K562 (cell line): ENCODE measurements at regions not wholly inside any gene's neighbourhood (a gene's known extent, or its start where the extent isn't known, plus 50 kb on each side); places are given as distances from the start of the nearest gene placed in this dataset.

Source experiments
- ATAC-seq: fragments of 200-7000 bp; cut with Tn5 transposase; 3 replicates; pipeline ENCODE4 v1.9.1; 2020; ENCODE audit warnings: moderate library complexity
- BruUV-seq: library from RNA; stranded (reverse); fragments of 400-500 nt; replicated peaks from 2 replicates; lab custom pipeline; 2021; lab: Mats Ljungman, UMichigan
- CTCF ChIA-PET: fragments of 300-600 bp; formaldehyde crosslinking; extraction: SDS; loops from one replicate; lab custom pipeline; 2021; ENCODE audit warnings: low intra/inter-chr PET ratio; lab: Yijun Ruan, JAX
- POLR2A ChIA-PET: fragments of 300-600, 350-650 bp; sonication (Branson Sonifier 250); formaldehyde crosslinking; extraction: SDS; loops from one replicate; lab custom pipeline; 2021; ENCODE audit warnings: antibody characterized with exemption, inconsistent platforms; lab: Yijun Ruan, JAX
- DNase-seq, 4 experiments: peaks; one replicate each; pipeline versions ENCODE4 v3.0.0 to v3.0.0-alpha.2; 2011 to 2018; ENCODE audit warnings: low spot score in 3 of 4, mixed read lengths in 3 of 4; ENCODE audit errors: extremely low read depth in 1 of 4
- FAIRE-seq: peaks from 2 replicates; lab custom pipeline; 2011; peaks lifted over from hg19 to GRCh38; lab: Jason Lieb, UNC
- H2AFZ ChIP-seq: 2 replicates; pipeline ENCODE4 v1.6.0; 2011; ENCODE audit warnings: low read depth, low read length, control low read depth, inconsistent platforms
- H3K27ac ChIP-seq: fragments of 200-600 bp; 3 replicates; pipeline ENCODE4 v1.8.0; 2011; ENCODE audit warnings: low read depth, mild to moderate bottlenecking, control low read depth, inconsistent platforms, low read length, moderate library complexity, mixed read lengths; ENCODE audit errors: extremely low read depth
- H3K27me3 ChIP-seq, 2 experiments: fragments of 300-600 bp in 1 of 2; 2 replicates in 1 of 2; 3 replicates in 1 of 2; pipeline versions ENCODE4 v1.6.0 to v1.8.0; 2011; ENCODE audit warnings: inconsistent platforms in 2 of 2, low read length in 2 of 2, mild to moderate bottlenecking in 1 of 2, mixed read lengths in 1 of 2, moderate library complexity in 1 of 2; ENCODE audit not compliant: control insufficient read depth in 2 of 2, insufficient read depth in 2 of 2
- H3K36me3 ChIP-seq: fragments of 300-600 bp; 3 replicates; pipeline ENCODE4 v1.8.0; 2011; ENCODE audit warnings: mild to moderate bottlenecking, low read length, inconsistent platforms; ENCODE audit not compliant: control insufficient read depth, insufficient read depth
- H3K4me1 ChIP-seq, 2 experiments: fragments of 200-600 bp in 1 of 2; replicated peaks in 1 of 2; 2 replicates in 1 of 2; 3 replicates in 1 of 2; pipeline versions ENCODE4 v1.5.1 to v1.8.0; 2011; ENCODE audit warnings: inconsistent platforms in 2 of 2, low read length in 2 of 2, mild to moderate bottlenecking in 1 of 2, mixed read lengths in 1 of 2, moderate library complexity in 1 of 2; ENCODE audit not compliant: control insufficient read depth in 2 of 2, insufficient read depth in 2 of 2
- H3K4me2 ChIP-seq: 2 replicates; pipeline ENCODE4 v1.6.1; 2011; ENCODE audit warnings: low read length, control low read depth, inconsistent platforms, mixed read lengths; ENCODE audit not compliant: insufficient read depth
- H3K4me3 ChIP-seq: fragments of 200-600 bp; sonication (generic), shearing (Covaris generic); 2 replicates; pipeline ENCODE4 v1.5.1; 2016; ENCODE audit warnings: control low read depth, inconsistent platforms
- H3K79me2 ChIP-seq: fragments of 200-600 bp; 3 replicates; pipeline ENCODE4 v1.8.0; 2011; ENCODE audit warnings: low read length, inconsistent platforms; ENCODE audit not compliant: control insufficient read depth, insufficient read depth
- H3K9ac ChIP-seq, 2 experiments: 2 replicates each; pipeline versions ENCODE4 v1.6.0 to v1.6.1; 2011; ENCODE audit warnings: low read depth in 2 of 2, low read length in 2 of 2, control low read depth in 1 of 2, inconsistent platforms in 1 of 2, mild to moderate bottlenecking in 1 of 2, mixed read lengths in 1 of 2; ENCODE audit not compliant: insufficient read depth in 1 of 2
- H3K9me1 ChIP-seq: one replicate; pipeline ENCODE4 v1.6.0; 2011; ENCODE audit warnings: inconsistent platforms, mild to moderate bottlenecking, low read length, moderate library complexity; ENCODE audit not compliant: control insufficient read depth, insufficient read depth
- H3K9me3 ChIP-seq: replicated peaks from 2 replicates; pipeline ENCODE4 v1.5.1; 2011; ENCODE audit warnings: low read depth, low read length, inconsistent platforms; ENCODE audit not compliant: control insufficient read depth, insufficient read depth
- H4K20me1 ChIP-seq: replicated peaks from 2 replicates; pipeline ENCODE4 v1.6.1; 2011; ENCODE audit warnings: low read length, inconsistent platforms, mixed read lengths; ENCODE audit not compliant: control insufficient read depth, insufficient read depth
- CBX1 ChIP-seq: sonication (generic); IDR thresholded peaks from 2 replicates; pipeline ENCODE4 v1.6.1; 2016; ENCODE audit warnings: antibody characterized with exemption, low read depth, mild to moderate bottlenecking
- MYNN ChIP-seq, 2 experiments: sonication (generic); formaldehyde crosslinking in 1 of 2; IDR thresholded peaks; 2 replicates each; pipeline versions ENCODE4 v1.5.0 to v1.6.1; 2016 to 2020; ENCODE audit warnings: antibody characterized with exemption in 1 of 2, missing genetic modification reagents in 1 of 2
- NFYB ChIP-seq: IDR thresholded peaks from 2 replicates; pipeline ENCODE4 v1.6.1; 2011; ENCODE audit warnings: mild to moderate bottlenecking, moderate library complexity; ENCODE audit not compliant: insufficient read length; ENCODE audit errors: extremely low read depth
- ZNF316 ChIP-seq: fragments of 450-650 bp; IDR thresholded peaks from 2 replicates; pipeline ENCODE4 v1.6.1; 2016
- ZNF644 ChIP-seq: fragments of 200-800 bp; sonication (Bioruptor generic); IDR thresholded peaks from 2 replicates; pipeline ENCODE4 v1.6.1; 2016; ENCODE audit warnings: low read depth, missing genetic modification characterization, missing compliant biosample characterization
- WGBS: fragments of 100-300 bp; shearing (Covaris generic); methylation state at CpG from one replicate; pipeline ENCODE4 v1.1.6; 2016; ENCODE audit warnings: low coverage, mixed read lengths; ENCODE audit not compliant: insufficient coverage; ENCODE audit errors: missing lambda C conversion rate; 5-methylcytosine and 5-hydroxymethylcytosine counted together
- in situ Hi-C: fragments of 300-500 bp; cut with MboI; formaldehyde crosslinking; loops from 4 replicates; pipeline ENCODE4 v1.15.0; 2018; ENCODE audit warnings: inconsistent platforms, mixed read lengths
- intact Hi-C: fragments of 100-400 bp; cut with micrococcal nuclease; formaldehyde crosslinking; loops from 2 replicates; pipeline ENCODE4 v1.14.2; 2022
- TF ChIP-seq, protein P1 (sequence below): fragments of 450-650 bp; formaldehyde crosslinking; IDR thresholded peaks from 2 replicates; pipeline ENCODE4 v1.4.0; 2020; ENCODE audit warnings: mild to moderate bottlenecking, mixed read lengths
- TF ChIP-seq, protein P2 (sequence below): sonication (generic); formaldehyde crosslinking; IDR thresholded peaks from 2 replicates; pipeline ENCODE4 v1.8.1; 2023; ENCODE audit warnings: mild to moderate bottlenecking, missing genetic modification reagents
- TF ChIP-seq, protein P3 (sequence below): fragments of 450-650 bp; IDR thresholded peaks from 2 replicates; pipeline ENCODE4 v1.6.1; 2016; ENCODE audit warnings: borderline replicate concordance

DNA sequence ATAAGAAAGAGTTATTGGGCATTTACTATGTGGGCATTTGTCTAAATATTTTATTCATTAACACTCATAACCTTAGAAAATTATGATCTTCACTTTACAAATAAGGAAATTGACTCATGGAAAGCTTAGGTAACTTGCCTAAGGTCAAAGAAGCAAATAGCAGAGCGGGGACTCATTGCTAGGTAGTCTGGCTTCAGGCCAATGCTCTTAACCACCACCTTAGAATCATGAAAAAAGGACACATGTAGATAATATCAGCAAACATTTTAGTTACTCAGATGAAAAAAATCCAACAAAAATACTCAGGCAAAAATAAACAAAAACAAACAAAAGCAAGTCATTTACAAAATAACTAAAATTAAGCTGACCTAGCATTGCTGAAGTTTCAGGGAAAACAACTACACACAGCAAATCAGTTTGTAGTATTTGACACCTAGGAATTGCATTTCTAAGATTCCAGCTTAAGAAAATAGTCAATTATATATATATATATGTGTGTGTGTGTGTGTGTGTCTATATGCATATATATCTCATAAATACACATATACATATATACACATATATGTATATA lies 166.0 kb downstream of the HMHB1 start:
- DNase-seq (no peak), ATAC-seq (no peak), FAIRE-seq (no peak)
- peak; percentile 50; the same call in 1 of the 2 replicates for TF ChIP-seq ZNF316
- no peak for TF ChIP-seq MYNN (IDR thresholded peaks at IDR 0.05)
- TF ChIP-seq MYNN (CRISPR knock-in tag; IDR thresholded peaks at IDR 0.05) = no peak
- Histone ChIP-seq H3K9me3 (no peaks in the 10 kb centered on the region), H3K79me2 (no peaks in the 10 kb centered on the region), H3K4me3 (no peak overlapping the region), H3K27me3 (no peaks in the 10 kb centered on the region), H3K4me2 (no peak overlapping the region), H3K27ac (no peak overlapping the region), H4K20me1 (no peaks in the 10 kb centered on the region), H3K9me1 (no peaks in the 10 kb centered on the region), H3K4me1 (no peaks in the 10 kb centered on the region), H3K9ac (no peak overlapping the region), H2AFZ (no peak overlapping the region), H3K36me3 (no peaks in the 10 kb centered on the region)
- CTCF ChIA-PET = no interaction called here
- POLR2A ChIA-PET = no interaction called here
- in situ Hi-C loops = no loop called here
- WGBS = 0% methylated on average over 1 of the region's 1 CpG
- intact Hi-C loops = no loop called here
- BruUV-seq = no TSS peak

DNA sequence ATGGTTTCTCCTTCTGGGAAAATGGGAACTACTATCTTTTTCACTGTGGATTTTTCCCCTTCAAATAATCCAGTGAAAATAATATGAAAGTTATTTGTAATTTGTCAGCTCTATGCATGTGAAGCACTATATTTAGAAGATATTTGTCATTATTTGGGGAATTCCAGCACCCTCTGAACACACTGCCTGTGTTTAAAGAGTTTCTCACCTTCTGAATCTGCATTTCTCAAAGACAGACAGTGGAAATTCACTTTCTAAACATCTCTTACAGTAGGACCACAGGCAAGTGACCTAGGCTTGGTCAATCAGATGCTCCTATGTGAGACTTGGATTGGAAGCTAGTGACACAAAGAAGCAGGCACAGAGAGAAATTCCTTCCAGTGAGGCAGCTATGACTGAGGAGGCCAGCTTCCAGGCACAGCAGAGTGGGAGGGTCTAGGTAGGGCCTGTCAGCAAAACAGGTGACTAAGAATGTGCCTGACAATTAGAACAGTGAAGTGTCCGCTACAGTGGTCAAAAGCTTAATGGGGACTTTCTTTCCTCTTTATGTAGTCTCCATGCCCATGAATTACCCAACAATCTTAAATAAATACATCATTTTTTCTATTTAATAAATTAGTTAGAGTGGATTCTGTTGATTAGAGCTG lies 167.2 kb downstream of the HMHB1 start:
- H3K9me1 ChIP-seq = no peaks in the 10 kb centered on the region
- H3K79me2 ChIP-seq = no peaks in the 10 kb centered on the region
- 0% methylated on average over 1 of the region's 1 CpG for WGBS
- no peak overlapping the region for H3K4me3 ChIP-seq
- no peak overlapping the region for H2AFZ ChIP-seq
- BruUV-seq = no TSS peak
- FAIRE-seq = no peak
- H3K27me3 ChIP-seq = no peaks in the 10 kb centered on the region
- no peaks in the 10 kb centered on the region for H3K4me1 ChIP-seq
- no peaks in the 10 kb centered on the region for H3K9me3 ChIP-seq
- H3K4me2 ChIP-seq = no peak overlapping the region
- no peak for DNase-seq
- no peak overlapping the region for H3K9ac ChIP-seq
- H3K27ac ChIP-seq = no peak overlapping the region
- ChIA-PET POLR2A (no interaction called here), CTCF (no interaction called here)
- no peaks in the 10 kb centered on the region for H3K36me3 ChIP-seq
- intact Hi-C loops = no loop called here
- in situ Hi-C loops = no loop called here
- H4K20me1 ChIP-seq = no peaks in the 10 kb centered on the region
- ATAC-seq = no peak
- TF ChIP-seq NFYB (no peak), CBX1 (no peak), ZNF644 (tag) (no peak)
- TF ChIP-seq, protein P1, sequence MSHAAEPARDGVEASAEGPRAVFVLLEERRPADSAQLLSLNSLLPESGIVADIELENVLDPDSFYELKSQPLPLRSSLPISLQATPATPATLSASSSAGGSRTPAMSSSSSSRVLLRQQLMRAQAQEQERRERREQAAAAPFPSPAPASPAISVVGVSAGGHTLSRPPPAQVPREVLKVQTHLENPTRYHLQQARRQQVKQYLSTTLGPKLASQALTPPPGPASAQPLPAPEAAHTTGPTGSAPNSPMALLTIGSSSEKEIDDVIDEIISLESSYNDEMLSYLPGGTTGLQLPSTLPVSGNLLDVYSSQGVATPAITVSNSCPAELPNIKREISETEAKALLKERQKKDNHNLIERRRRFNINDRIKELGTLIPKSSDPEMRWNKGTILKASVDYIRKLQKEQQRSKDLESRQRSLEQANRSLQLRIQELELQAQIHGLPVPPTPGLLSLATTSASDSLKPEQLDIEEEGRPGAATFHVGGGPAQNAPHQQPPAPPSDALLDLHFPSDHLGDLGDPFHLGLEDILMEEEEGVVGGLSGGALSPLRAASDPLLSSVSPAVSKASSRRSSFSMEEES (CRISPR knock-in tag) = no peak
- TF ChIP-seq, protein P2, sequence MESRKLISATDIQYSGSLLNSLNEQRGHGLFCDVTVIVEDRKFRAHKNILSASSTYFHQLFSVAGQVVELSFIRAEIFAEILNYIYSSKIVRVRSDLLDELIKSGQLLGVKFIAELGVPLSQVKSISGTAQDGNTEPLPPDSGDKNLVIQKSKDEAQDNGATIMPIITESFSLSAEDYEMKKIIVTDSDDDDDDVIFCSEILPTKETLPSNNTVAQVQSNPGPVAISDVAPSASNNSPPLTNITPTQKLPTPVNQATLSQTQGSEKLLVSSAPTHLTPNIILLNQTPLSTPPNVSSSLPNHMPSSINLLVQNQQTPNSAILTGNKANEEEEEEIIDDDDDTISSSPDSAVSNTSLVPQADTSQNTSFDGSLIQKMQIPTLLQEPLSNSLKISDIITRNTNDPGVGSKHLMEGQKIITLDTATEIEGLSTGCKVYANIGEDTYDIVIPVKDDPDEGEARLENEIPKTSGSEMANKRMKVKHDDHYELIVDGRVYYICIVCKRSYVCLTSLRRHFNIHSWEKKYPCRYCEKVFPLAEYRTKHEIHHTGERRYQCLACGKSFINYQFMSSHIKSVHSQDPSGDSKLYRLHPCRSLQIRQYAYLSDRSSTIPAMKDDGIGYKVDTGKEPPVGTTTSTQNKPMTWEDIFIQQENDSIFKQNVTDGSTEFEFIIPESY (CRISPR knock-in tag) = no peak
- TF ChIP-seq, protein P3, sequence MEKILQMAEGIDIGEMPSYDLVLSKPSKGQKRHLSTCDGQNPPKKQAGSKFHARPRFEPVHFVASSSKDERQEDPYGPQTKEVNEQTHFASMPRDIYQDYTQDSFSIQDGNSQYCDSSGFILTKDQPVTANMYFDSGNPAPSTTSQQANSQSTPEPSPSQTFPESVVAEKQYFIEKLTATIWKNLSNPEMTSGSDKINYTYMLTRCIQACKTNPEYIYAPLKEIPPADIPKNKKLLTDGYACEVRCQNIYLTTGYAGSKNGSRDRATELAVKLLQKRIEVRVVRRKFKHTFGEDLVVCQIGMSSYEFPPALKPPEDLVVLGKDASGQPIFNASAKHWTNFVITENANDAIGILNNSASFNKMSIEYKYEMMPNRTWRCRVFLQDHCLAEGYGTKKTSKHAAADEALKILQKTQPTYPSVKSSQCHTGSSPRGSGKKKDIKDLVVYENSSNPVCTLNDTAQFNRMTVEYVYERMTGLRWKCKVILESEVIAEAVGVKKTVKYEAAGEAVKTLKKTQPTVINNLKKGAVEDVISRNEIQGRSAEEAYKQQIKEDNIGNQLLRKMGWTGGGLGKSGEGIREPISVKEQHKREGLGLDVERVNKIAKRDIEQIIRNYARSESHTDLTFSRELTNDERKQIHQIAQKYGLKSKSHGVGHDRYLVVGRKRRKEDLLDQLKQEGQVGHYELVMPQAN = no peak
